DOHH2 (cell line): ENCODE measurements at regions not wholly inside any gene's neighbourhood (a gene's known extent, or its start where the extent isn't known, plus 50 kb on each side); places are given as distances from the start of the nearest gene placed in this dataset.

Source experiments
- EZH2phosphoT487 ChIP-seq: fragments of 200-600 bp; sonication (generic); IDR thresholded peaks from 2 replicates; pipeline ENCODE4 v1.6.1; 2017; ENCODE audit warnings: borderline replicate concordance, mild to moderate bottlenecking, antibody characterized with exemption, low read length, moderate library complexity, mixed read lengths
- TF ChIP-seq, protein P1 (sequence below): fragments of 200-600 bp; sonication (generic); IDR thresholded peaks from one replicate; pipeline ENCODE4 v1.5.1; 2014; ENCODE audit warnings: antibody characterized with exemption, mild to moderate bottlenecking, low read depth, low read length; ENCODE audit not compliant: poor library complexity, severe bottlenecking

DNA sequence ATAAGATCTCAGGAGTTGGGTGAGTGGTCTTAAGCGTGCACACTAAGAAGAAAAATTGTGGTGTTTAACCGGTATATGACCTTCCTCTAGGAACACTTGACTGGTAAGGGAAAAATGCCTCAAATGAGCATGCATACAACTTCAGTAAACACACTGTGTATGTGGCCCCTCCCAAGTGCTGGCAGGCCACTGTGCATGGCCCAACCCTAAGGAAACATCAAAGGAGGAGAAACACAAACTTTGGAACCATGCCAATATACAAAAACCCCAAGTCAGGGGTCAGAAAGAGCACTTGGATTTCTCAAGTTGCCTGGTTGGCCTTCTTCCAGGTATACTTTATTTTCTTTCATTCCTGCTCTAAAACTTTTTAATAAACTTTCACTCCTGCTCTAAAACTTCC, 308.9 kb upstream of the LRRTM4 start:
- TF ChIP-seq, protein P1, sequence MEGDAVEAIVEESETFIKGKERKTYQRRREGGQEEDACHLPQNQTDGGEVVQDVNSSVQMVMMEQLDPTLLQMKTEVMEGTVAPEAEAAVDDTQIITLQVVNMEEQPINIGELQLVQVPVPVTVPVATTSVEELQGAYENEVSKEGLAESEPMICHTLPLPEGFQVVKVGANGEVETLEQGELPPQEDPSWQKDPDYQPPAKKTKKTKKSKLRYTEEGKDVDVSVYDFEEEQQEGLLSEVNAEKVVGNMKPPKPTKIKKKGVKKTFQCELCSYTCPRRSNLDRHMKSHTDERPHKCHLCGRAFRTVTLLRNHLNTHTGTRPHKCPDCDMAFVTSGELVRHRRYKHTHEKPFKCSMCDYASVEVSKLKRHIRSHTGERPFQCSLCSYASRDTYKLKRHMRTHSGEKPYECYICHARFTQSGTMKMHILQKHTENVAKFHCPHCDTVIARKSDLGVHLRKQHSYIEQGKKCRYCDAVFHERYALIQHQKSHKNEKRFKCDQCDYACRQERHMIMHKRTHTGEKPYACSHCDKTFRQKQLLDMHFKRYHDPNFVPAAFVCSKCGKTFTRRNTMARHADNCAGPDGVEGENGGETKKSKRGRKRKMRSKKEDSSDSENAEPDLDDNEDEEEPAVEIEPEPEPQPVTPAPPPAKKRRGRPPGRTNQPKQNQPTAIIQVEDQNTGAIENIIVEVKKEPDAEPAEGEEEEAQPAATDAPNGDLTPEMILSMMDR: no peak
- TF ChIP-seq EZH2phosphoT487: no peak
